Thyroid gland (tissue), 4 donors: ENCODE measurements at regions not wholly inside any gene's neighbourhood (a gene's known extent, or its start where the extent isn't known, plus 50 kb on each side); places are given as distances from the start of the nearest gene placed in this dataset.

ENCODE experiments used
- POLR2A ChIP-seq, 2 donors: fragments of 450-650 bp; IDR thresholded peaks; one replicate each; pipeline ENCODE4 v1.6.1; 2017; ENCODE audit warnings: antibody characterized with exemption in 2 of 2, mild to moderate bottlenecking in 2 of 2, moderate library complexity in 1 of 2
- TF ChIP-seq, protein P1 (sequence below), 6 experiments: fragments of 200-600 bp in 3 of 6; fragments of 450-650 bp in 3 of 6; sonication (generic) in 3 of 6; IDR thresholded peaks; one replicate each; pipeline ENCODE4 v1.5.1; 2016 to 2019; ENCODE audit warnings: antibody characterized with exemption in 6 of 6, mild to moderate bottlenecking in 2 of 6, inconsistent platforms in 1 of 6, moderate library complexity in 1 of 6

DNA sequence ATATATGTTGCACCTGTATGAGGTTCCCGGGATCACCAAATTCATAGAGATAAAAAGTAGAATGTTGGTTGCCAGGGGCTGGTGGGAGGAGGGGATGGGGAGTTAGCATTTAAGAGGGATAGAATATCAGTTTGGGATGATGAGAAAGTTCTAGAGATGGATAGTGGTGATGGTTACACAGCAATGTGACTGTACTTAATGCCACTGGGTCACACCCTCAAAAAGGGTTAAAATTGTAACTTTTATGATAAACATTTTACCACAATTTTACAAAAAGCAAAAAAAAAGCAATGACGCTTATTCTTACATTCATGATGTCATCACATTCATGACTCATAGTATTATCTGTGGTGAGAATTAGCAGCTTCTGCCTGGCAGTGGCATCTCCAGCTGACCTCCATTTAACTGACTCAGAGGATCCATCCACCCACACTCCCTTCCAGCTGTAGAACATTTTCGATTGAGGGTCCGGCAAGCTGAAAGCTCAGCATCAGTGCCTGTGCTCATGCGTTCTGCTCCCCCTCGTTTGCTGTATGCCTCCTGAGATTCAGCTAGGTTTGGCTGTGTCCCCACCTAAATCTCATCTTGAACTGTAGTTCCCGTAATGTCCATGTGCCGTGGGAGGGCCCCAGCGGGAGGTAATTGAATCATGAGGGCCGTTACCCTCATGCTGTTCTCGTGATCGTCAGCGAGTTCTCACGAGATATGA is 64.8 kb upstream of the TMEM260 start:
- TF ChIP-seq, protein P1, sequence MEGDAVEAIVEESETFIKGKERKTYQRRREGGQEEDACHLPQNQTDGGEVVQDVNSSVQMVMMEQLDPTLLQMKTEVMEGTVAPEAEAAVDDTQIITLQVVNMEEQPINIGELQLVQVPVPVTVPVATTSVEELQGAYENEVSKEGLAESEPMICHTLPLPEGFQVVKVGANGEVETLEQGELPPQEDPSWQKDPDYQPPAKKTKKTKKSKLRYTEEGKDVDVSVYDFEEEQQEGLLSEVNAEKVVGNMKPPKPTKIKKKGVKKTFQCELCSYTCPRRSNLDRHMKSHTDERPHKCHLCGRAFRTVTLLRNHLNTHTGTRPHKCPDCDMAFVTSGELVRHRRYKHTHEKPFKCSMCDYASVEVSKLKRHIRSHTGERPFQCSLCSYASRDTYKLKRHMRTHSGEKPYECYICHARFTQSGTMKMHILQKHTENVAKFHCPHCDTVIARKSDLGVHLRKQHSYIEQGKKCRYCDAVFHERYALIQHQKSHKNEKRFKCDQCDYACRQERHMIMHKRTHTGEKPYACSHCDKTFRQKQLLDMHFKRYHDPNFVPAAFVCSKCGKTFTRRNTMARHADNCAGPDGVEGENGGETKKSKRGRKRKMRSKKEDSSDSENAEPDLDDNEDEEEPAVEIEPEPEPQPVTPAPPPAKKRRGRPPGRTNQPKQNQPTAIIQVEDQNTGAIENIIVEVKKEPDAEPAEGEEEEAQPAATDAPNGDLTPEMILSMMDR (IDR thresholded peaks at IDR 0.05): no peak
- no peak for TF ChIP-seq POLR2A (IDR thresholded peaks at IDR 0.05)
